GM12801 (cell line): ENCODE measurements at regions not wholly inside any gene's neighbourhood (a gene's known extent, or its start where the extent isn't known, plus 50 kb on each side); places are given as distances from the start of the nearest gene placed in this dataset.

ENCODE experiments used
- CTCF ChIP-seq: IDR thresholded peaks from one replicate; pipeline ENCODE4 v1.5.1; 2011; ENCODE audit warnings: control low read depth; ENCODE audit not compliant: insufficient read length; ENCODE audit errors: extremely low read depth

- no peak for TF ChIP-seq CTCF
These were observed 512.6 kb downstream of the KLF5 start for GRCh38 chr13:73571376-73571775.

DNA sequence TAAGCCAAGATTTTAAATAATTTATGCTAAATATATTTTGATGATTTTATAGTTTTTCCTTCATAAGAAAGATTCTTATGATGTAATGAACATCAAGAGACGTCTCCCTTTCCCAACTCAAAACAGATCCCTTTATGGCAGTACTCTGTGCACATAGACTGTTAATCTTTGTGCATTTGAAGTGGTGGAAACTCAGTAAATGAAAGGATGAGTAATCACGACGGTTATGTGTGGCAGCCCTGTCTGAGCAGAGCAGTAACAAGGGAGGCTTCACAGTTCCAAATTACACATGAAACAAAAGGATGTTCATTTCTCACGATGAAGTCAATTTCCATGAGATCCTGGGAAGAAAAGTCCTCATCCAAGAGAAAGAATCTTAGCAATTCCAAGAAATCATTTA, 498.1 kb downstream of the KLF5 start:
- TF ChIP-seq CTCF: no peak

DNA sequence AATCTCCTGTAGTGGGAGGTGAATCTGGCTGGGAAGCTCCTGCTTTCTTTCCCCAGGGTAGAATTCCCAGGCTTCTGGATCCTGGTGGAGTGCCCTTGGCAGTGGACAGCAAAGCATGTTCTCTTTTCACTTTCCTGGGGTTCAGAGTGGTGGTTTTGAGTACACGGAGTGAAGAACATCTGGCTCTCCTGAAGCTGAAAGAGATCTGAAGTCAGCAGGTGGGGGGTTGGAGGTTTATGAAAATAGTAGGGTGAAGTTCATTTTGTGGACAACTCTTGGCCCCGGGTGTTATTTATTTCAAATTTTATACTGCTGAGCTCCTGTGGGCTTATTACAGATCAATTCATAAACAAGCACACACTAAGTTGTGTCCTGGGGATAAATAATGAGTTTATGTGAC, 497.3 kb downstream of the KLF5 start:
- TF ChIP-seq CTCF: no peak

DNA sequence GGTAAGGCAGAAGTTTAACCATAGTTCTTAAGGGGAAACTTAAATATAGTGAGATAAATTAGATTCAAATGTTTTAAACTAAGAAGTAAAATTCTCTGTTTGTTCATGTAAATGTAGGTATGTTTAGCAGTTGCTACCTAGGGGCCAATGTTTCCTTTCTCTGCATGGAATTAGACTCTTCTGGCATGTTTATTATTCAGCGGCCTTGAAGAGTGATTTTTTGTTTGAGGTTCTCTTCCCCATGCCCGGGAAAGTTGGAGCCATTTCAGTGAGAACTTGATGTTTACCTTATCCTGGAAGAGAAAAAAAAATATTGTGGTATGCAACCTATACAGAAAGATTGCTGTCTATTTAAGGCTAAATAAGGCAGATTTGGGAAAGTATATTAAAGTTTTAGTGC, 492.9 kb downstream of the KLF5 start:
- no peak for TF ChIP-seq CTCF

- no peak for TF ChIP-seq CTCF
These were observed 490.9 kb downstream of the KLF5 start for GRCh38 chr13:73549717-73550116.

DNA sequence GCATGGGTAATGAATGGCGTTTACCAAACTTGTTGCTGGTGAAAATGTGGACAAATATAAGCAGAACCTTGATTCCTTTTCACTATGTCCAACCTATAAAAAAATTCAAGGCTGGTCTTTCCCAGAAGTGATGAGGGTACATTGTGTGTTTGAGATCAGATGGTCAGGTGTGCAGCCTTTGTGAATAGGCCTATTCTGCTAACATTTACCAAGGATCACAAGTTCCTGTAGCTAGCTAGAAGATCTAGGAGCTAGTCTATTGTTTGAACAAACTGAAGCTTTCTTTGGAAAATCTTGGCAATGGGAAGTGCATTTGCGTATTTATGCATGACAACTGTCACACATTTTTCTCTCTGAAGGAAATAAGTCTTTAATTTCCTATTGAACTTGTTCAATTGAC, 489.6 kb downstream of the KLF5 start:
- TF ChIP-seq CTCF: no peak

DNA sequence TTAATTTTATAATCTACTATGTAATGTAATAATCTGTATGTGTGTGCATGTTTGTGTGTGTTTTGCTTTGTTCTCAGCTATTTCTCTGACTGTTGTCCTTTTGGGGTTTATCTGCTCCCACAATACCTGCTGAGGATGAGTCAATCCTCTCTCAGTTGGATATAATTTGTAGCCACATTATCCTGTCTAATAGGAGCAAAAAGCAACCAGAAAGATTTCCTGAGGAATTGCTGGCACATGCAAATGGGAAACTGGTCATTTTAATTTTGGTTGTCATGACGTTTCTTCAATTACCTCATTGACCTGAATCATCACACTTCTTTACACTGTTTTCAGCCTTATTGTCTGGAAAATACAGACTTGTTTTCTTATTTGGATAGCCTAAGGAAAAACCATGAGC, 488.4 kb downstream of the KLF5 start:
- TF ChIP-seq CTCF: no peak

DNA sequence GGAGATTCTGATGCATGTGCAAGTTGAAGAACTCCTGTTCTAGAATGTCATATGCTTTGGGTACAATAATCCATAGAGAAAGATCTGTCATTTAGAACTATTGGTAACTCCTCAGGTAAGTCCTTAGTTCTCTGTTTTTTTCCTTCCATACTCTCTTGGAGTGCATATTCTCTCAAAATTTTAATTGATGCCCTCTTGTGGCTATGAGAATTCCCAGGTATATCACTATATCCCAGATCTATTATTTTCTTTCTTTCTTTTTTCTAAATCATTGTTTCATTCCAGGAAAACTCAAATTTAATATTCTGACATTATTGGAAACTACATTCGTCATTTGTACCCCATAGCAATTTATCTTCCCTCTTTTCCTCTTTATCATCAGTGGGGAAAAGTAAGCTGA, 485.4 kb downstream of the KLF5 start:
- no peak for TF ChIP-seq CTCF
